NCI-H748 (cell line): ENCODE measurements at regions not wholly inside any gene's neighbourhood (a gene's known extent, or its start where the extent isn't known, plus 50 kb on each side); places are given as distances from the start of the nearest gene placed in this dataset.
"Not testable (repeated sequence)": the region's sequence is repeated elsewhere in the genome, so short reads cannot be mapped to it uniquely, and the experiment has no call there.

Experiments
- DNase-seq: peaks from one replicate; lab custom pipeline; 2025; ENCODE audit not compliant: unreplicated experiment; lab: John Stamatoyannopoulos, UW

DNA sequence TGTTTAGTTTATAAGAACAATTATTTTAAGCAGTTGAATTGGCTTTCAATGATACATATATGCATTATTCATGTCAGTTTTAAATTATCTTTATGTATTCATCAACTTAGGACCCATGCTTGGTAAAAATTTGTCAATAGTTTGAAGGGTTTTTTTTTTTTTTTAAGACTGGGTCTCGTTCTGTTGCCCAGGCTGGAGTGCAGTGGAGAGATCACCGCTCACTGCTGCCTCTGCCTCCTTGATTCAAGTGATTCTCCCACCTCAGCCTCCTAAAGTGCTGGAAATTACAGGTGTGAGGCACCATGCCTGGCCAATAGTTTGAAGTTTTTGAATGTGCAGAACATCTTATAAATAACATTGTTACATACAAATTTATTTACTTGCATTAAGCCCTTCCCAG, 1671.0 kb upstream of the B3GALT2 start:
- no peak for DNase-seq

DNA sequence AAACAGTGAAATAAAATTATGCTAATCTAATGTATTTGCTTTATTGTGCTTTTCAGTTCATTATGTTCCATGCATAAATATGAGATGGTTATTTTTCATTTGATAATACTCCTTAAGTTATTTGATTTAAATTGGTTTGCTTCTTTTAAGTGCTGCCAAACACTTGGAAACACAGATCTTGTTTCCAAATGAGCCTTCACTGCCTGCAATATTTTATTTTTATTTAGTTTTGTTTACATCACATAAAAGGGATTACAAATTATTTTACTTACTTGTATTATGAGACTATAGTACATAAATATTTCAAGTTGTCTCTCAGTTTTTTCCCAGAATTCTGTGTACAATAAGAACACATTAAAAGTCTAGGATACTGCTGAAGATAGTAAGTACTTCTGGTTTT, 1662.4 kb upstream of the B3GALT2 start:
- no peak for DNase-seq

DNA sequence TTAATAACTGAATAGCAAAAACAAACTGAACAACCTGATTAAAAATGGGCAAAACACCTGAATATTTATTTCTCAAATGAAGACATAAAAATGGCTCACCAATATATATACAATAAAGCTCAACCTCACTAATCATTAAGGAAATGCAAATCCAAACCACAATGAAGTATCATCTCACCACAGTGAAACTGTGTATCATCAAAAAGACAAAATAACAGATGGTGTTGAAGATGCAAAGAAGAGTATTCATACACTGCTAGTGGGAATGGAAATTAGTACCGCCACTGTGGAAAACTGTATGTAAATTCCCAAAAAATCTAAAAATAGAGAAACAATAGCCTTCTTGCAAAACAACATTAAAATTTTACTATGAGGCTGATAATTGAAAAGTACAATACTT, 1660.1 kb upstream of the B3GALT2 start:
- no peak for DNase-seq

GRCh38 chr1:194843077-194843476, 1656.7 kb upstream of the B3GALT2 start:
- no peak for DNase-seq

DNA sequence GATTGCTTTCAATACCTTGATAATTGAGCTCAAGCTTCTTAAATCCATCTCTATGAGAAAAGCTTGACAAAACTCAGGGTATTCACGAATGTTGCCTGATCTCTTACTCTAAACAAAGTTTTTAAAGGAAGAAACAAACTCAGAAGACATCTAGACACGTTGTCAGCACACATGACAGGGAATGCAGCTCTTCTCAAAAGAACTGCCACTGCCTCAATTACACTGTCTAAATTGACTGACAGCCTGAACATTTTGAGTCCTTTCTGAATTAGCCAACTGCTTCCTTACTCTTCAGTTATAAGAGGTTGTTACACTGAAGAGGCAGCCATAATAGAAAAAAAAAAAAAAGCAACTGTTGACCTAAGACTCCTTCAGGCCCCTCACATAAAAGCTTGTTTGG, 1646.7 kb upstream of the B3GALT2 start:
- no peak for DNase-seq

DNA sequence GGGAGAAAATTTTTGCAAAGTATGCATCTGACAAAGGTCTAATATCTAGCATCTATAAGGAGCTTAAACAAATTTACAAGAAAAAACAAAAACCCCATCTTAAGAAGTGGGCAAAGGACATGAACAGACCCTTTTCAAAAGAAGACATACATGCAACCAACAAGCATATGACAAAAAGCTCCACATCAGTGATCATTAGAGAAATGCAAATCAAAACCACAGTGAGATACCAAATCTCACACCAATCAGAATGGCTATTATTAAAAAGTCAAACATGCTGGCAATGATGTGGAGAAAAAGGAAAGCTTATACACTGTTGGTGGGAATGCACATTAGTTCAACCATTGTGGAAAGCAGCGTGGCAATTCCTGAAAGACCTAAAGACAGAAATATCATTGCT, 1645.2 kb upstream of the B3GALT2 start:
- DNase-seq, result not testable (repeated sequence)

DNA sequence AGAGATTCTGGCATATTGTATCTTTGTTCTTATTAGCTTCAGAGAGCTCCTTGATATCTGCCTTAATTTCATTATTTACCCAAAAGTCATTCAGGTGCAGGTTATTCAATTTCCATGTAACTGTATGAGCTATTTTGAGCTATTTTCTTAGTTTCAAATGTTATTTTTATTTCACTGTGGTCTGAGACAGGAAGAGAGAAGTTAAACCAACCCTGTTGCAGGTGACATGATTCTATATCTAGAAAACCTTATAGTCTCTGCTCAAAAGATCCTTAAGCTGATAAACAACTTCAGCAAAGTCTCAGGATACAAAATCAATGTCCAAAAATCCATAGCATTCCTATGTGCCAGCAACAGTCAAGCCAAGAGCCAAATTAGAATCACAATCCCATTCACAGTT, 1644.0 kb upstream of the B3GALT2 start:
- DNase-seq, result no peak

DNA sequence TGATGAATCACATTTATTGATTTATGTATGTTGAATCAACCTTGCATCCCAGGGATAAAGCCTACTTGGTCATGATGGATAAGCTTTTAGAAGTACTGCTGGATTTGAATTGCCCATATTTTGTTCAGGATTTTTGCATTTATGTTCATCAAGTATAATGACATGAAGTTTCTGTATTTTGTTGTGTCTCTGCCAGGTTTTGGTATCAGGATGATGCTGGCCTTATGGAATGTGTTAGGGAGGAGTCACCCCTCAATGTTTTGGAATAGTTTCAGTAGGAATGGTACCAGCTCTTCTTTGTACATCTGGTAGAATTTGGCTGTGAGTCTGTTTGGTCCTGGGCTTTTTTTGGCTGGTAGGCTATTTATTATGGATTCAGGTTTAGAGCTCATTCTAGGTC, 1643.1 kb upstream of the B3GALT2 start:
- no peak for DNase-seq

- DNase-seq, result no peak
Observed at GRCh38 chr1:194825382-194825781, 1639.0 kb upstream of the B3GALT2 start.

GRCh38 chr1:194821091-194821490, 1634.7 kb upstream of the B3GALT2 start:
- DNase-seq, result no peak

DNA sequence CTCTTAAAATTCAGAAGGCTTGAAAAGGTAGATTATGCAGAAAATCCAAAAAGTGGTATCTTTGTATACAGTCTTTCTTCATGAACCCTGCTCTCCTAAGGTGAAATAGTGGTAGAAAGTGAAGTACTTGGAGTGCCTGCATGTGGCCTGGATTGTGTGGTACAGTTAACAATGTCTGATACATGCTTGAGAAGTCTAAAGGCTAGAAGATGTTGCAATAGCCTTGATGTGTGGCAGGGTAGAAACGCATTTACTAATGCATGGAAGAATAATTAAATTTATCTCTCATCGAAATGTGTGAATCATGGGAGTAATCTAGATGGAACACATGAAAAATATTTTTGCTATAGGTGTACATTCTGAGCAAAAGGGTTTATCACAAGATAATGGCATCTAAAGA, 1632.3 kb upstream of the B3GALT2 start:
- no peak for DNase-seq

- DNase-seq, result no peak
Observed at GRCh38 chr1:194816859-194817258, 1630.4 kb upstream of the B3GALT2 start.

DNA sequence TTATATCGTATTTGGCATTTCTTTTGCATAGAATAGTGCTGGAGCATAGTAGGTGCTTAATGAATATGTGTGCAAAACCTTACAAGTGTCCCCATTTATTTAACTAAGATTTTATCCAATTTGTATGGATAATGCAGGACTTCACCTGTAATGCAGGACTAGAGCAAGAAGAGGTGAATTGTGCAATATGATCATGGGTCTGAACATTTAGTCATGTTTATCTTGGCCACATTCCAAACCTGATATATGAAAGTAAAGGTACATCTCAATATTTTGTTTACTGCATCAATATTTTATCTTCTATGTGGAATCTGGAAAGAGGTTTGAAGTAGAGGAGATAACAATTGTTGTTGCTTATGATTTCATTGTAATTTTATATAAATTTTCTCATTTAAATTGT, 1626.7 kb upstream of the B3GALT2 start:
- DNase-seq, result peak; percentile 87

GRCh38 chr1:194809665-194810064, 1623.3 kb upstream of the B3GALT2 start:
- DNase-seq, result no peak

DNA sequence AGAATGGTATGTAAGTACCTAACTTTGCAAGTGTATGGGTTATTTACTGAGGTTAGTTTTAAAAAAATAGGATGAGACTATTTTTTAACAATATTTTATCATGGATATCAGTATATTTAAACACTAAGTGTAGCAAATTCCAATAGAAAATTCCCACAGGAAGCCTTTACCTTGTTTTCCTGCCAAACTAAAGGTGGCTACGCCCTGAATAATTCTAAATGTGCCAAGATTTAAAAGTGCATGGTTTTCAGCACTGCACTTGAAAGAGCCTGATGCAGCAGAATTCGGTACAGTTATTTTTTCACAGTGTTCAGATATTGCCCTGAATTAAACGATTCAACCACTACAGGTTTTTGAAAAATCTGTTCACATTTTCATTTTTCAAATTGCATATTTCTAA, 1622.8 kb upstream of the B3GALT2 start:
- no peak for DNase-seq

DNA sequence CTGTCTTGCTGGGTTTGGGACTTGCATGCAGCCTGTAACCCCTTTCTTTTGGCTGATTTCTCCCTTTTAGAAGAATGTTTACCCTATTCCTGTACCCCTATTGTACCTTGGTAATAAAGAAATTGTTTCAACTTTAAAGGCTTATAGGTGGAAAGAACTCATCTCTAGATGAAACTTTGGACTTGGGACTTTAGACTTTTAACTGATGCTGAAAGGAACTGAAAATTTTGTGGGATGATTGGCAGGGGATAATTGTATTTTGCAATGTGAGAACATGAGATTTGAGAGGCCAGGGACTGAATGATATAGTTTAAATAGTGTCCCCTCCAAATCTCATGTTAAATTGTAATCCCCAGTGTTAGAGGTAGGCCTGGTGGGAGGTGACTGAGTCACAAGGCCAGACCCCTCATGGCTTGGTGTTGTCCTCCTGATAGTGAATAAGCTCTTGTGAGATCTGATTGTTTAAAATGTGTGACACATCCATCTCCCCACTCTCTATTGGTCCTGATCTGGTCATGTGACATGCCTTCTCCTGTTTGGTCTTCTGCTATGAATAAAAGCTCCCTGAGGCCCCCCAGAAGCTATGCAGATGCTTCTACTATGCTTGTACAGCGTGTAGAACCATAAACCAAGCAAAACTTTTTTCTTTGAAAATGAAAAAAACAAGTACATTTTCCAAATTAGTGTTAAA, 1621.3 kb upstream of the B3GALT2 start:
- DNase-seq, result no peak

DNA sequence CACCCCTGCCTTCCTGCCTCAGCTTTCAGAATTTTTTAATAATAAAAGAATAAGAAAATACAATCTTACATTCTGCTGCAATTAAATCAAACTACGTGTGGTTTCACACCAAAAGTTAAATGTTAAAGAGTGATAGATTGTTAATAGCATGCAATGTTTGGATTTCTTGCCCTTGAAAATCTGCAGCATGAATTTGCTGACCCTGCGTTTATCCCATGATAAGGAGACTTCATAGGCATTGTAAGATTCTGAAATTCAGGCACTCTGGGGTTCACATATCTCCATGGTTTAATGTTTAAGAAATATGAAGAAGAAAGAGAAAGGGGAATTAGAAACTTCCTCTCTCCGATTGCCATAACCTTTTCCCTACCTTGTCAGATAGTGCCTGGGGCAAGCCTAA, 1616.2 kb upstream of the B3GALT2 start:
- DNase-seq, result no peak

DNA sequence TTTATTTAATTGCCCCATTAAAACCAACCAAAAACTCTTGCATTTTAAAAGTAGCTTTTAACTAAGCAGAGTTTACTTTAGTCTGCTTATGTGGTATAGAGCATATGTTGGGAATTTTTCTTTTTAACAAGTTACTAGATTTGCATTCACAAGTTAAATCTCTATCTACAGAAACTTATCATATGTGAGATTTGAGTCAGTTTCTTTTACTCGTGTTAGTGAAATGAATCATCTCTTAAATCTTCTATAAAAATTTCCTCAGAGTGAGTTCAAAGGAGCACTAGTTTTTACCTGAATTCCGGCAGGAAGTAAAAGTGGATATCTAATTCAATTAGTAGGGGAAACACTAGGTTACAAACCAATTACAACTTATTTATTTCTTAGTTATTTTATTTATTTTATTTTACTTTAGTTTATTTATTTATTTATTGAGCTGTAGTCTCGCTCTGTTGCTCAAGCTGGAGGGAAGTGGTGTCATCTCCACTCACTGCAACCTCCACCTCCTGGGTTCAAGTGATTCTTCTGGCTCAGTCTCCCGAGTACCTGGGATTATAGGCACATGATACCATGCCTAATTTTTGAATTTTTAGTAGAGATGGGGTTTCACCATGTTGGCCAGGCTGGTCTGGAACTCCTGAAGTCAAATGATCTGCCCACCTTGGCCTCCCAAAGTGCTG, 1609.6 kb upstream of the B3GALT2 start:
- no peak for DNase-seq

GRCh38 chr1:194787001-194787400, 1600.6 kb upstream of the B3GALT2 start:
- DNase-seq, result no peak

DNA sequence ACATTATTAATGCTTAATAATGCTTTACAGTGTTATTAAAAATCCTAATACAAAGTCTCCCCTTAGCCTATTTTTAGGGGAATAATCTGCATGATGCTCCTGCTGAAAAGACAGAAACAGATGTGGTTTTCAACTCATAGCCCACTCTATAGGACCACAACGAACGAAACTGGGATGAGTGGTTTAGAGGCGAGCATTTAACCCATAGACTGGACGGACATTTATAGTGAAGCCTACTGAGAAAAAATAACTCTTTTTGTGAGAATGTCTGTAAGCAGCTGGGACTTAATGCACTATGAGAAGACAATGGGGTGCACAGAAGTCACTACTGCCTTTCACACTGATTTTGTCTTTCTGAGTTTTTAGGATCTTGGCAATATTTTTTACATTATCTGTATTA, 1599.6 kb upstream of the B3GALT2 start:
- no peak for DNase-seq

DNA sequence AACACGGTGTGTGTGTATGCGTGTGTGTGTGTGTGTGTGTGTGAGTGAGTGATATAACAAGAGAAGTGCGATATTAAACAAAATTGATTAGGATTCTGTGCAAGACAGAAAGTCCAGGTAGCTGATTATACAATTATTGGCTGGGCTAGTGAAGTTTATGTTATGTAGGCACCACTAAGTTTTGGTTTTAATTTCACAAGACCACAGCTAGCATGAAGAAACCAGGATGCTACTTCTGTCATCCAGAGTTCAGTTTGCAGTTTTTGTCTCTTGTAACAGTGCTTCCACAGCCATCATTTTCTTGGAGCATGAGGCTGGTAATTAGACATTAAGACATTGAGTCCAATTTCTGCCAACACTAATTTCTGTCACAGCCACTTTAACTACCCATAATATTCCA, 1590.2 kb upstream of the B3GALT2 start:
- no peak for DNase-seq

DNA sequence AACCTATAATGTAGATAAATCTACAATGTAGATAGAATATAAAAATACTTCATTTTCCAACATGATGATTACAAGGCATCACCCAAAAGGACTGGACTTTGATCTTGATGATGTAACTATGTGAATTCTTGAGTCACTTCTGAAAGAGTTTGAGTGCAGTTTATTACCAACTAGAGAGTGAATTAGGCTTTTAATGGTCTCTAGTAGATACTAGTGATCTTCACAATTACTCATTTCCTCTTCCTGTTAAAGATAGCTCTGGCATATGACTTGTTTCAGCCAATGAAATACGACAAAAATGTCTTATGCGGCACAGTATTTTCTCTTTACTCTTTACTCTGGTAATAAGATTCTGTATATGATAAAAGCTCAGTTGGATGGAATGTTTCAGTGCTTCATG, 1588.1 kb upstream of the B3GALT2 start:
- no peak for DNase-seq
